ENCODE measurements at regions not wholly inside any gene's neighbourhood (a gene's known extent, or its start where the extent isn't known, plus 50 kb on each side); places are given as distances from the start of the nearest gene placed in this dataset.

DNA sequence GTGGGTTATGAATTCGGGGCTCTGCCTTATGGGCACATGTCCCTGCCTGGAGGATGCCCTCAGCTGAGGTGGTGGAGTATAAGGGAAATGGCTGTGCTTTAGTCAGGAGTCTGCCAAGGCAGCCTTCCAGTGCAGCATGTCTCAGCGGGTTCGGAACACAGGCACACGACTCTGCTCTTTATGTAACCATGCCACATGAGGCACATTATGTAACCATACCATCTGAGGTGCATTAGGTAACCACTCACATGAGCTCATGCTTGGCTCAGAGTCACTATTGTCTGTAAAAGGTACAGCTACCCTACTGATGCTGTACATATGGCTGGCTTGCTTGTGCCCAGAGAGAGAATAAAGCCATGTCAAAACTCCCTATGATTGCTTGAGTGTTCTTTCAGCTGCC lies 723.6 kb downstream of the TRAM1L1 start:
- Histone ChIP-seq H2AFZ (ENCODE audit: low read length) (no peak overlapping the region), H3K27ac (ENCODE audit: low read depth, low read length) (no peak overlapping the region), H3K9me3 (ENCODE audit: low read depth, low read length) (no peaks in the 10 kb centered on the region), H3K36me3 (ENCODE audit: insufficient read depth, low read length) (no peaks in the 10 kb centered on the region), H3K4me2 (ENCODE audit: insufficient read depth, low read length) (no peak overlapping the region), H3K79me2 (ENCODE audit: insufficient read depth, low read length) (no peaks in the 10 kb centered on the region), H3K4me3 (ENCODE audit: insufficient read depth, low read length) (no peak overlapping the region), H3K4me1 (ENCODE audit: insufficient read depth, low read length) (no peaks in the 10 kb centered on the region), H3K27me3 (ENCODE audit: insufficient read depth, low read length) (no peaks in the 10 kb centered on the region), H4K20me1 (ENCODE audit: insufficient read depth, low read length) (no peaks in the 10 kb centered on the region)
- no peak for DNase-seq (ENCODE audit: insufficient read length, low spot score, missing footprints)
- TF ChIP-seq, protein P1, sequence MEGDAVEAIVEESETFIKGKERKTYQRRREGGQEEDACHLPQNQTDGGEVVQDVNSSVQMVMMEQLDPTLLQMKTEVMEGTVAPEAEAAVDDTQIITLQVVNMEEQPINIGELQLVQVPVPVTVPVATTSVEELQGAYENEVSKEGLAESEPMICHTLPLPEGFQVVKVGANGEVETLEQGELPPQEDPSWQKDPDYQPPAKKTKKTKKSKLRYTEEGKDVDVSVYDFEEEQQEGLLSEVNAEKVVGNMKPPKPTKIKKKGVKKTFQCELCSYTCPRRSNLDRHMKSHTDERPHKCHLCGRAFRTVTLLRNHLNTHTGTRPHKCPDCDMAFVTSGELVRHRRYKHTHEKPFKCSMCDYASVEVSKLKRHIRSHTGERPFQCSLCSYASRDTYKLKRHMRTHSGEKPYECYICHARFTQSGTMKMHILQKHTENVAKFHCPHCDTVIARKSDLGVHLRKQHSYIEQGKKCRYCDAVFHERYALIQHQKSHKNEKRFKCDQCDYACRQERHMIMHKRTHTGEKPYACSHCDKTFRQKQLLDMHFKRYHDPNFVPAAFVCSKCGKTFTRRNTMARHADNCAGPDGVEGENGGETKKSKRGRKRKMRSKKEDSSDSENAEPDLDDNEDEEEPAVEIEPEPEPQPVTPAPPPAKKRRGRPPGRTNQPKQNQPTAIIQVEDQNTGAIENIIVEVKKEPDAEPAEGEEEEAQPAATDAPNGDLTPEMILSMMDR (IDR thresholded peaks at IDR 0.05; ENCODE audit: extremely low read depth, low read depth, low read length) = no peak

DNA sequence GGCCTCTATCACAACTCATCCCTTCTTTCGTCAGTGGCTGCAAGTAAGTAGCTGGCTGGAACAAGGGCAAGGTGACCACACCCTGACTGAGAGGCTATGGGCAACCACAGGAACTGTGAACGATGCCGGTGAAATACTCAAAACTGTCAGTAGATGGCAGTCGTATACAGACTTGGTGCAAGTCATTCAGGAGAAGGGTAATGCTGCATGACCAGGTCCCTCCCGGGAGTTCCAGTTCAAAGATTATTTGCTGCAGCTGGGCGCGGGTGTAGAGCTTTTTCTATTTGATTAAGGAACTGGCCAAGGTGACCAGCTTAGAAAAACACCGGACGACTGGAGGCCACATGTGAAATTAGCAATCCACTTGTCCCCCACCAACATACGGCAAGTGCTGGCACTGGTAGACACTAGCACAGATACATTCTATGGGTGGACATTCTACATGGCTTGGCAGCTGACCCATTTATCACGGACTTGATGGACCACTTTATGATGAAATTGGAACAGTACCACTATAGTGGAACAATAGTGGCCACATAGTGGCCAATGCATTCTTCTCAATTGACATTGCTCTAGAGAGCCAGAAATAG lies 726.6 kb downstream of the TRAM1L1 start:
- Histone ChIP-seq H3K4me3 (ENCODE audit: insufficient read depth, low read length) (no peak overlapping the region), H3K36me3 (ENCODE audit: insufficient read depth, low read length) (no peaks in the 10 kb centered on the region), H3K79me2 (ENCODE audit: insufficient read depth, low read length) (no peaks in the 10 kb centered on the region), H3K27ac (ENCODE audit: low read depth, low read length) (no peak overlapping the region), H3K4me2 (ENCODE audit: insufficient read depth, low read length) (no peak overlapping the region), H3K9me3 (ENCODE audit: low read depth, low read length) (no peaks in the 10 kb centered on the region), H3K27me3 (ENCODE audit: insufficient read depth, low read length) (no peaks in the 10 kb centered on the region), H4K20me1 (ENCODE audit: insufficient read depth, low read length) (no peaks in the 10 kb centered on the region), H2AFZ (ENCODE audit: low read length) (no peak overlapping the region), H3K4me1 (ENCODE audit: insufficient read depth, low read length) (no peaks in the 10 kb centered on the region)
- TF ChIP-seq, protein P1 (IDR thresholded peaks at IDR 0.05; ENCODE audit: extremely low read depth, low read depth, low read length) = peak; percentile 46
- peak; percentile 72 for DNase-seq (ENCODE audit: insufficient read length, low spot score, missing footprints)

DNA sequence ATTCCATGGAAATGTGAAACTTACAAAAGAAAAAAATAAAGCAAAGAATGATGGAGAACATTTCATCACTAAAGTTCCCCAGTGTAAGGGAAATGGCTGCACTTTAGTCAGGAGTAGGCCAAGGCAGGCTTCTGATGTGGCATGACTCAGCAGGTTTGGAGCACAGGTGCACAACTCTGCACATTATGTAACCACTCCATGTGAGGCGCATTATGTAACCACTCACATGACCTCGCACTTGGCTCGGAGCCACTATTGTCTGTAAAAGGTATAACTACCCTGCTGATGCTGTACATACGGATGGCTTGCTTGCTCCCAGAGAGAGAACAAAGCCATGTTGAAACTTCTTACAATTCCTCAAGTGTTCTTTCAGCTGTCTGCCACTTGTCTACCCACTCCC lies 727.6 kb downstream of the TRAM1L1 start:
- H3K4me3 ChIP-seq (ENCODE audit: insufficient read depth, low read length) = no peak overlapping the region
- H3K4me1 ChIP-seq (ENCODE audit: insufficient read depth, low read length) = no peaks in the 10 kb centered on the region
- H3K36me3 ChIP-seq (ENCODE audit: insufficient read depth, low read length) = no peaks in the 10 kb centered on the region
- no peak overlapping the region for H2AFZ ChIP-seq (ENCODE audit: low read length)
- H3K79me2 ChIP-seq (ENCODE audit: insufficient read depth, low read length) = no peaks in the 10 kb centered on the region
- H3K27me3 ChIP-seq (ENCODE audit: insufficient read depth, low read length) = no peaks in the 10 kb centered on the region
- DNase-seq (ENCODE audit: insufficient read length, low spot score, missing footprints) = no peak
- TF ChIP-seq, protein P1 (IDR thresholded peaks at IDR 0.05; ENCODE audit: extremely low read depth, low read depth, low read length) = no peak
- H3K27ac ChIP-seq (ENCODE audit: low read depth, low read length) = no peak overlapping the region
- H4K20me1 ChIP-seq (ENCODE audit: insufficient read depth, low read length) = no peaks in the 10 kb centered on the region
- H3K4me2 ChIP-seq (ENCODE audit: insufficient read depth, low read length) = no peak overlapping the region
- no peaks in the 10 kb centered on the region for H3K9me3 ChIP-seq (ENCODE audit: low read depth, low read length)

GRCh38 chr4:116346750-116347149 lies 738.6 kb downstream of the TRAM1L1 start:
- H4K20me1 ChIP-seq (ENCODE audit: insufficient read depth, low read length) = no peaks in the 10 kb centered on the region
- no peaks in the 10 kb centered on the region for H3K36me3 ChIP-seq (ENCODE audit: insufficient read depth, low read length)
- no peak overlapping the region for H3K4me3 ChIP-seq (ENCODE audit: insufficient read depth, low read length)
- H3K4me1 ChIP-seq (ENCODE audit: insufficient read depth, low read length) = no peaks in the 10 kb centered on the region
- no peaks in the 10 kb centered on the region for H3K27me3 ChIP-seq (ENCODE audit: insufficient read depth, low read length)
- no peaks in the 10 kb centered on the region for H3K9me3 ChIP-seq (ENCODE audit: low read depth, low read length)
- TF ChIP-seq, protein P1 (IDR thresholded peaks at IDR 0.05; ENCODE audit: extremely low read depth, low read depth, low read length) = no peak
- H3K4me2 ChIP-seq (ENCODE audit: insufficient read depth, low read length) = no peak overlapping the region
- H3K79me2 ChIP-seq (ENCODE audit: insufficient read depth, low read length) = no peaks in the 10 kb centered on the region
- H3K27ac ChIP-seq (ENCODE audit: low read depth, low read length) = no peak overlapping the region
- no peak for DNase-seq (ENCODE audit: insufficient read length, low spot score, missing footprints)
- no peak overlapping the region for H2AFZ ChIP-seq (ENCODE audit: low read length)

Data from osteoblast (primary cell).